ENCODE measurements at regions not wholly inside any gene's neighbourhood (a gene's known extent, or its start where the extent isn't known, plus 50 kb on each side); places are given as distances from the start of the nearest gene placed in this dataset.
"Not testable (repeated sequence)": the region's sequence is repeated elsewhere in the genome, so short reads cannot be mapped to it uniquely, and the experiment has no call there.

GRCh38 chr3:4251412-4251811 lies 51.8 kb upstream of the SETMAR start:
- no peak for DNase-seq (ENCODE audit: low read depth)
- TF ChIP-seq CTCF (IDR thresholded peaks at IDR 0.05; ENCODE audit: insufficient read depth, low read depth, low read length, missing control alignments), result no peak
- H3K4me3 ChIP-seq (ENCODE audit: low read depth, low read length), result no peak overlapping the region

- not testable (repeated sequence) for DNase-seq (ENCODE audit: low read depth)
These were observed 49.9 kb upstream of the SETMAR start for GRCh38 chr3:4253072-4253832.

More at GRCh38 chr3:4253072-4253832, 49.9 kb upstream of the SETMAR start:
- H3K4me3 ChIP-seq (ENCODE audit: low read depth, low read length), result not testable (repeated sequence)

Measured in GM12865 (cell line).